ENCODE measurements at regions not wholly inside any gene's neighbourhood (a gene's known extent, or its start where the extent isn't known, plus 50 kb on each side); places are given as distances from the start of the nearest gene placed in this dataset.

GRCh38 chr9:118192807-118193206 lies 488.6 kb downstream of the TLR4 start:
- no peak for DNase-seq (ENCODE audit: extremely low read depth, low read depth)
- TF ChIP-seq CTCF (IDR thresholded peaks at IDR 0.05; ENCODE audit: low read depth, low read length): no peak

GRCh38 chr9:118209343-118209742 lies 505.1 kb downstream of the TLR4 start:
- no peak for TF ChIP-seq CTCF (IDR thresholded peaks at IDR 0.05; ENCODE audit: low read depth, low read length)

GRCh38 chr9:118215549-118215948 lies 511.3 kb downstream of the TLR4 start:
- TF ChIP-seq CTCF (IDR thresholded peaks at IDR 0.05; ENCODE audit: low read depth, low read length): no peak
- no peak for DNase-seq (ENCODE audit: extremely low read depth, low read depth)

More at GRCh38 chr9:118209343-118209742, 505.1 kb downstream of the TLR4 start:
- no peak for DNase-seq (ENCODE audit: extremely low read depth, low read depth)

- no peak for TF ChIP-seq CTCF (IDR thresholded peaks at IDR 0.05; ENCODE audit: low read depth, low read length)
- no peak for DNase-seq (ENCODE audit: extremely low read depth, low read depth)
Measured at GRCh38 chr9:118222375-118222774, 518.2 kb downstream of the TLR4 start.

- DNase-seq (ENCODE audit: extremely low read depth, low read depth): no peak
- no peak for TF ChIP-seq CTCF (IDR thresholded peaks at IDR 0.05; ENCODE audit: low read depth, low read length)
Measured at GRCh38 chr9:118223111-118223510, 518.9 kb downstream of the TLR4 start.

- no peak for DNase-seq (ENCODE audit: extremely low read depth, low read depth)
- TF ChIP-seq CTCF (IDR thresholded peaks at IDR 0.05; ENCODE audit: low read depth, low read length): no peak
Measured at GRCh38 chr9:118230329-118230728, 526.1 kb downstream of the TLR4 start.

GRCh38 chr9:118236625-118237024 lies 532.4 kb downstream of the TLR4 start:
- DNase-seq (ENCODE audit: extremely low read depth, low read depth): no peak
- TF ChIP-seq CTCF (IDR thresholded peaks at IDR 0.05; ENCODE audit: low read depth, low read length): no peak

Data from AG09319 (cell line).